HG03342 (cell line): ENCODE measurements at regions not wholly inside any gene's neighbourhood (a gene's known extent, or its start where the extent isn't known, plus 50 kb on each side); places are given as distances from the start of the nearest gene placed in this dataset.

Experiments
- ATAC-seq: cut with Tn5 transposase; IDR thresholded peaks from one replicate; pipeline ENCODE4 v1.9.1; 2021; ENCODE audit warnings: mild to moderate bottlenecking, moderate library complexity; ENCODE audit not compliant: unreplicated experiment

DNA sequence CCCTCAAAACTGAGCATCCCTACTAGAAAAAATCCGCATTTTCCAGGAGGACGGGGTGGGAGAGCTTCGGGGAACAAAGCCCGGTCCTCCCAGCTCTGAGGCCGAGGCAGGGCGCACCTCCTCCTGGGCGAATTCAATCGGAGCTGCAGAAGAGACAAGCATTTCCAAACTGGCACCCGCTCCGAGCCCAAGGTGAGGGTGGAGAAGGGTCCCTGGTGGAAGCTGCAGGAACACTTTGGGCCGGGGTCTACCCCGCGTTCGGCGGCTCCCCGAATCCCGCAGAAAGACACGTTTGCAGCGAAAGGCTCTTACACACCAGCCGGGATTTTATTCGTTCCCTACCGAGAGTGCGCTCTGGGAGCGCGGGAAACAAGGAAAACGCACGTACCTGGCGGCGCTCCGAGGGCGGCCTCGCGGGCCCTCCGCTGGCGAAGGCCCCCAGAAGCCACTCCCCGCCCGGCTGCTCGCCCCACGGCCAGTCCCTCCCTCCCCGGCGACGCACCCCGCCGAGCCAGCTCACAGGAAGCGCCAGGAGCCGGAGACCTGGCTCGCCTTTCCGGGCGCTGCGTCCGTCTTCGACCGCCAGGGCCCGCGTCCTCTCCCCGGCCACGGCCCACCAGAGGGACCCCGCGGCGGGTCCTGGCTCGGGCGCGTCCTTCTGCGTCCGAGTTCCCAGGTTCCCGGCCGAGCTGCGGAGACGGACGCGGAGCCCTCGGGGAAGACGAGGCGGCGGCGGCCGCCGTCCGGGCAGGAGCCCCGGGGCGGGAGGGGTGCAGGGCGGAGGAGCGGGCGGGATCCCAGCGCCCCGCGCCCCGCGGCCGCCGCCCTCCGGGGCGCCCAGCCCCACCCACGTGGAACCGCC is 49.8 kb upstream of the BAHCC1 start:
- ATAC-seq: peak; percentile 44
